ENCODE measurements at regions not wholly inside any gene's neighbourhood (a gene's known extent, or its start where the extent isn't known, plus 50 kb on each side); places are given as distances from the start of the nearest gene placed in this dataset.

DNA sequence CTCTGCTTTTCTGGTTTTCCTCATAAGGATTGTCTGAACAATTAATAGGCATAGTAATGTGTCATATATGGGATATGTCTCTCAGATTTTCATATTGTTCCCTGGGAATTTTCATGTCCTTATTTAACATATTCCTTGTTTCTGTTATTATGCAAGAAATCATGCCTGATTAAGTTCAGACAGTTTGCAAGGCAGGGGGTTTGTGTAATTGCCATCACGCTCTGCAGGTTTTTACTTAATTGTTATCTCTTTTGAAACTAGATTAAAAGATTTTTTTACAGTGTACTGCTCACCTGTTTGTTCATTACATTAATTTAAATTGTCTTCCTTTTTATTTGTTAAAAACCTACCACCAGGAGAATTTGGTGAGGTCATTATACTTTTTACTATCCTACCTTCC, 1253.2 kb upstream of the PRR20A start:
- TF ChIP-seq, protein P1, sequence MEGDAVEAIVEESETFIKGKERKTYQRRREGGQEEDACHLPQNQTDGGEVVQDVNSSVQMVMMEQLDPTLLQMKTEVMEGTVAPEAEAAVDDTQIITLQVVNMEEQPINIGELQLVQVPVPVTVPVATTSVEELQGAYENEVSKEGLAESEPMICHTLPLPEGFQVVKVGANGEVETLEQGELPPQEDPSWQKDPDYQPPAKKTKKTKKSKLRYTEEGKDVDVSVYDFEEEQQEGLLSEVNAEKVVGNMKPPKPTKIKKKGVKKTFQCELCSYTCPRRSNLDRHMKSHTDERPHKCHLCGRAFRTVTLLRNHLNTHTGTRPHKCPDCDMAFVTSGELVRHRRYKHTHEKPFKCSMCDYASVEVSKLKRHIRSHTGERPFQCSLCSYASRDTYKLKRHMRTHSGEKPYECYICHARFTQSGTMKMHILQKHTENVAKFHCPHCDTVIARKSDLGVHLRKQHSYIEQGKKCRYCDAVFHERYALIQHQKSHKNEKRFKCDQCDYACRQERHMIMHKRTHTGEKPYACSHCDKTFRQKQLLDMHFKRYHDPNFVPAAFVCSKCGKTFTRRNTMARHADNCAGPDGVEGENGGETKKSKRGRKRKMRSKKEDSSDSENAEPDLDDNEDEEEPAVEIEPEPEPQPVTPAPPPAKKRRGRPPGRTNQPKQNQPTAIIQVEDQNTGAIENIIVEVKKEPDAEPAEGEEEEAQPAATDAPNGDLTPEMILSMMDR (IDR thresholded peaks at IDR 0.05): no peak
- TF ChIP-seq POLR2A (IDR thresholded peaks at IDR 0.05): no peak

Data from tibial nerve (tissue), 3 donors.